WERI-Rb-1 (cell line): ENCODE measurements at regions not wholly inside any gene's neighbourhood (a gene's known extent, or its start where the extent isn't known, plus 50 kb on each side); places are given as distances from the start of the nearest gene placed in this dataset.

Source experiments
- DNase-seq: peaks from one replicate; pipeline ENCODE4 v3.0.0-alpha.2; 2020
- H3K27ac ChIP-seq: fragments of 250-450 bp; sonication (Bioruptor Pico); 2 replicates; pipeline ENCODE4 v1.5.1; 2020; ENCODE audit warnings: mild to moderate bottlenecking, moderate library complexity
- H3K27me3 ChIP-seq: fragments of 250-450 bp; sonication (Bioruptor Pico); 2 replicates; pipeline ENCODE4 v1.5.1; 2021; ENCODE audit warnings: mild to moderate bottlenecking, low read depth, moderate library complexity; ENCODE audit not compliant: insufficient read depth, severe bottlenecking
- H3K36me3 ChIP-seq: fragments of 250-450 bp; sonication (Bioruptor Pico); 2 replicates; pipeline ENCODE4 v1.5.1; 2020; ENCODE audit warnings: mild to moderate bottlenecking, moderate library complexity
- H3K4me3 ChIP-seq: 2 replicates; pipeline ENCODE4 v1.5.1; 2011; ENCODE audit warnings: low read depth, mild to moderate bottlenecking, control low read depth, low read length
- H3K9me3 ChIP-seq: fragments of 250-450 bp; sonication (Bioruptor Pico); 2 replicates; pipeline ENCODE4 v1.5.1; 2021; ENCODE audit warnings: mild to moderate bottlenecking, moderate library complexity; ENCODE audit not compliant: severe bottlenecking
- TF ChIP-seq, protein P1 (sequence below): IDR thresholded peaks from 2 replicates; pipeline ENCODE4 v1.5.1; 2011; ENCODE audit warnings: low read depth, mild to moderate bottlenecking, control low read depth, inconsistent platforms, low read length

DNA sequence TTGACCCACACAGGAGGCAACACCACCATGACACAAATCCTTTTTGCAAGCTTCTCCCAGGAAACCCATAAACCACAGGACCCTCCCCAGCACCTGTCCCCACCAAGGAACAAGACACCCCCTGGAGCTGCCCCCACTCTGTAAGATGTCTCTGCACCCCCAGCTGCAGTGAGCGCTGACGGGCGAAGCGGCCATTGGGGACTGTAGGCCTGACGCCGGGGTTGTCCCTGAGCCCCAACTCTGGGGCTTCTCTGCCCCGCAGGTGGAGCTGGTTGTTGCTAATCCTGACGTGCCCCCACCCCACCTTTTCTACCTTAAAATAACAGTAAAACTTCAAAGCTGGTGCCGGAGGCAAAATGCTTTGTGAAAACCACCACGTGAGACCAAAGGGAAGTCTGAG lies 94.7 kb upstream of the PPP2R2D start:
- DNase-seq = no peak
- Histone ChIP-seq H3K27ac (no peak overlapping the region), H3K27me3 (no peaks in the 10 kb centered on the region), H3K9me3 (no peaks in the 10 kb centered on the region), H3K36me3 (no peaks in the 10 kb centered on the region), H3K4me3 (no peak overlapping the region)
- TF ChIP-seq, protein P1, sequence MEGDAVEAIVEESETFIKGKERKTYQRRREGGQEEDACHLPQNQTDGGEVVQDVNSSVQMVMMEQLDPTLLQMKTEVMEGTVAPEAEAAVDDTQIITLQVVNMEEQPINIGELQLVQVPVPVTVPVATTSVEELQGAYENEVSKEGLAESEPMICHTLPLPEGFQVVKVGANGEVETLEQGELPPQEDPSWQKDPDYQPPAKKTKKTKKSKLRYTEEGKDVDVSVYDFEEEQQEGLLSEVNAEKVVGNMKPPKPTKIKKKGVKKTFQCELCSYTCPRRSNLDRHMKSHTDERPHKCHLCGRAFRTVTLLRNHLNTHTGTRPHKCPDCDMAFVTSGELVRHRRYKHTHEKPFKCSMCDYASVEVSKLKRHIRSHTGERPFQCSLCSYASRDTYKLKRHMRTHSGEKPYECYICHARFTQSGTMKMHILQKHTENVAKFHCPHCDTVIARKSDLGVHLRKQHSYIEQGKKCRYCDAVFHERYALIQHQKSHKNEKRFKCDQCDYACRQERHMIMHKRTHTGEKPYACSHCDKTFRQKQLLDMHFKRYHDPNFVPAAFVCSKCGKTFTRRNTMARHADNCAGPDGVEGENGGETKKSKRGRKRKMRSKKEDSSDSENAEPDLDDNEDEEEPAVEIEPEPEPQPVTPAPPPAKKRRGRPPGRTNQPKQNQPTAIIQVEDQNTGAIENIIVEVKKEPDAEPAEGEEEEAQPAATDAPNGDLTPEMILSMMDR = no peak

- TF ChIP-seq, protein P1 = no peak
- Histone ChIP-seq H3K27me3 (no peaks in the 10 kb centered on the region), H3K27ac (no peak overlapping the region), H3K36me3 (no peaks in the 10 kb centered on the region), H3K4me3 (no peak overlapping the region), H3K9me3 (no peaks in the 10 kb centered on the region)
- no peak for DNase-seq
These were observed 94.0 kb upstream of the PPP2R2D start for GRCh38 chr10:131806646-131807317.

- Histone ChIP-seq H3K27me3 (no peaks in the 10 kb centered on the region), H3K27ac (no peak overlapping the region), H3K9me3 (no peaks in the 10 kb centered on the region), H3K36me3 (no peaks in the 10 kb centered on the region), H3K4me3 (no peak overlapping the region)
- TF ChIP-seq, protein P1 = no peak
- DNase-seq = no peak
These were observed 92.4 kb upstream of the PPP2R2D start for GRCh38 chr10:131808370-131808930.

GRCh38 chr10:131810036-131810804 lies 90.6 kb upstream of the PPP2R2D start:
- no peak overlapping the region for H3K27ac ChIP-seq
- H3K27me3 ChIP-seq = no peaks in the 10 kb centered on the region
- no peak for DNase-seq
- TF ChIP-seq, protein P1 = no peak
- H3K4me3 ChIP-seq = no peak overlapping the region
- no peaks in the 10 kb centered on the region for H3K9me3 ChIP-seq
- H3K36me3 ChIP-seq = no peaks in the 10 kb centered on the region

GRCh38 chr10:131810805-131811629 lies 89.8 kb upstream of the PPP2R2D start:
- H3K9me3 ChIP-seq = no peaks in the 10 kb centered on the region
- no peak for DNase-seq
- H3K27ac ChIP-seq = no peak overlapping the region
- TF ChIP-seq, protein P1 = no peak
- no peak overlapping the region for H3K4me3 ChIP-seq
- no peaks in the 10 kb centered on the region for H3K27me3 ChIP-seq
- no peaks in the 10 kb centered on the region for H3K36me3 ChIP-seq
